Colonic mucosa (tissue), 4 donors: ENCODE measurements at regions not wholly inside any gene's neighbourhood (a gene's known extent, or its start where the extent isn't known, plus 50 kb on each side); places are given as distances from the start of the nearest gene placed in this dataset.

ENCODE experiments used
- DNase-seq: peaks from one replicate; pipeline ENCODE4 v3.0.0-alpha.2; 2020
- H3K27ac ChIP-seq: fragments of 200-600 bp; one replicate; pipeline ENCODE4 v1.8.0; 2021
- H3K27me3 ChIP-seq: fragments of 200-600 bp; one replicate; pipeline ENCODE4 v1.8.0; 2021
- H3K36me3 ChIP-seq: fragments of 200-600 bp; one replicate; pipeline ENCODE4 v1.8.0; 2021
- H3K4me1 ChIP-seq: fragments of 200-600 bp; one replicate; pipeline ENCODE4 v1.8.0; 2021; ENCODE audit warnings: mild to moderate bottlenecking
- H3K4me3 ChIP-seq: fragments of 200-600 bp; one replicate; pipeline ENCODE4 v1.8.0; 2021
- H3K9ac ChIP-seq, 2 donors: one replicate each; pipeline ENCODE4 v1.7.0; 2013; ENCODE audit warnings: control low read depth in 2 of 2, low read depth in 2 of 2, low read length in 2 of 2
- H3K9me3 ChIP-seq: fragments of 200-600 bp; one replicate; pipeline ENCODE4 v1.8.0; 2021
- intact Hi-C: fragments of 100-400 bp; cut with DNase I; formaldehyde crosslinking; loops from one replicate; pipeline ENCODE4 v1.14.1; 2022
- TF ChIP-seq, protein P1 (sequence below): fragments of 200-600 bp; IDR thresholded peaks from one replicate; pipeline ENCODE4 v1.8.0; 2022; ENCODE audit warnings: antibody characterized with exemption, mild to moderate bottlenecking
- donor health status: healthy.
- donor health status: DM: no; HTN: no; CAD: no.
- donor health status: DM: no; HTN: no; CAD: no.

GRCh38 chr6:155939253-155939652, 483.6 kb upstream of the NOX3 start:
- no peaks in the 10 kb centered on the region for H3K36me3 ChIP-seq
- TF ChIP-seq, protein P1, sequence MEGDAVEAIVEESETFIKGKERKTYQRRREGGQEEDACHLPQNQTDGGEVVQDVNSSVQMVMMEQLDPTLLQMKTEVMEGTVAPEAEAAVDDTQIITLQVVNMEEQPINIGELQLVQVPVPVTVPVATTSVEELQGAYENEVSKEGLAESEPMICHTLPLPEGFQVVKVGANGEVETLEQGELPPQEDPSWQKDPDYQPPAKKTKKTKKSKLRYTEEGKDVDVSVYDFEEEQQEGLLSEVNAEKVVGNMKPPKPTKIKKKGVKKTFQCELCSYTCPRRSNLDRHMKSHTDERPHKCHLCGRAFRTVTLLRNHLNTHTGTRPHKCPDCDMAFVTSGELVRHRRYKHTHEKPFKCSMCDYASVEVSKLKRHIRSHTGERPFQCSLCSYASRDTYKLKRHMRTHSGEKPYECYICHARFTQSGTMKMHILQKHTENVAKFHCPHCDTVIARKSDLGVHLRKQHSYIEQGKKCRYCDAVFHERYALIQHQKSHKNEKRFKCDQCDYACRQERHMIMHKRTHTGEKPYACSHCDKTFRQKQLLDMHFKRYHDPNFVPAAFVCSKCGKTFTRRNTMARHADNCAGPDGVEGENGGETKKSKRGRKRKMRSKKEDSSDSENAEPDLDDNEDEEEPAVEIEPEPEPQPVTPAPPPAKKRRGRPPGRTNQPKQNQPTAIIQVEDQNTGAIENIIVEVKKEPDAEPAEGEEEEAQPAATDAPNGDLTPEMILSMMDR = no peak
- H3K9ac ChIP-seq = no peak overlapping the region
- no peaks in the 10 kb centered on the region for H3K9me3 ChIP-seq
- no peaks in the 10 kb centered on the region for H3K27me3 ChIP-seq
- intact Hi-C loops = no loop called here
- no peak for DNase-seq
- H3K27ac ChIP-seq = no peak overlapping the region
- no peaks in the 10 kb centered on the region for H3K4me1 ChIP-seq
- H3K4me3 ChIP-seq = no peak overlapping the region

- intact Hi-C loops = no loop called here
- H3K4me3 ChIP-seq = no peak overlapping the region
Observed at GRCh38 chr6:155936551-155936950, 480.9 kb upstream of the NOX3 start.

GRCh38 chr6:155936127-155936526, 480.5 kb upstream of the NOX3 start:
- TF ChIP-seq, protein P1 = no peak
- H3K4me1 ChIP-seq = no peaks in the 10 kb centered on the region
- no peak overlapping the region for H3K9ac ChIP-seq
- no peak overlapping the region for H3K4me3 ChIP-seq
- no peaks in the 10 kb centered on the region for H3K36me3 ChIP-seq
- no peaks in the 10 kb centered on the region for H3K27me3 ChIP-seq
- no peak overlapping the region for H3K27ac ChIP-seq
- intact Hi-C loops = no loop called here
- DNase-seq = no peak
- no peaks in the 10 kb centered on the region for H3K9me3 ChIP-seq

More at GRCh38 chr6:155936551-155936950, 480.9 kb upstream of the NOX3 start:
- no peak overlapping the region for H3K9ac ChIP-seq
- H3K36me3 ChIP-seq = no peaks in the 10 kb centered on the region
- H3K27ac ChIP-seq = no peak overlapping the region
- no peaks in the 10 kb centered on the region for H3K27me3 ChIP-seq
- no peaks in the 10 kb centered on the region for H3K4me1 ChIP-seq
- no peaks in the 10 kb centered on the region for H3K9me3 ChIP-seq
- TF ChIP-seq, protein P1 = no peak
- DNase-seq = no peak

DNA sequence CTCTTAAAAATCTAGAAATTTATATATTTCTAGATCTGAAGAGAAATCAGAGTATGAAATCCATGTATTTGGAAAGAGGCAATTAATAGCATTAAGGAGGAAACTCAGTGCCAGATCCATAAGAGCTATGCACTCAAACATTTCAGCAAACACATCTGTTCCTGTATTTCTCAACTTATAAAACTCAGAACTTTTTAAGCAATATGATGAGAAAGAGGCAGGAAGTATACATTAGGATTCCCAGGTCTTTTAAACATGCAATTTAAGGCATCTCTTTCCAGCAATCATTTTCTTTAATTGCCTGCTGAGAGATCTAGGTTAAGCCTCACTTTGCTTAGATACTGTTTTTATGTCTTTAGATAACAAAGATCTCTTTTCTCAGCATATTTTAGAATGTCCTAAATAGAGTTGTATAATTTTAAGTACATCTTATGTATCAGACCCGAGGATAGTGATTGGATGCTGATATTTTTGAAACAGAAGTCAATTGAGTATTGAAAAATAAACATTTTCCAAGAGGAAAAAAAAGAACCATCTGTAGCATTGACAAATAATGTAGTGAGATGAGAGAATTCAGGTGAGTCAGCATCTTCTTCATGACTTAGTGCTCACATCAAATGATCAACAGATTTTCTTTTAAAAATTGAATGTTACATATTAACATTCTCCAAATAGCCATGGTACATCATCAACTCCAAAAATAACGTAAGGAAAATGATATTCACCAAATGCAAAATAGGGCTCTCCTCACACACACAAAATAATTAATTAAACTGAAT, 461.4 kb upstream of the NOX3 start:
- TF ChIP-seq, protein P1 = no peak
- no peak for DNase-seq
- no peaks in the 10 kb centered on the region for H3K4me1 ChIP-seq
- H3K27me3 ChIP-seq = no peaks in the 10 kb centered on the region
- H3K9ac ChIP-seq = no peak overlapping the region
- intact Hi-C loops = no loop called here
- H3K36me3 ChIP-seq = no peaks in the 10 kb centered on the region
- no peak overlapping the region for H3K27ac ChIP-seq
- no peak overlapping the region for H3K4me3 ChIP-seq
- no peaks in the 10 kb centered on the region for H3K9me3 ChIP-seq

GRCh38 chr6:155915651-155916050, 460.0 kb upstream of the NOX3 start:
- intact Hi-C loops = no loop called here

More at GRCh38 chr6:155915651-155916050, 460.0 kb upstream of the NOX3 start:
- no peaks in the 10 kb centered on the region for H3K4me1 ChIP-seq
- no peak overlapping the region for H3K27ac ChIP-seq
- TF ChIP-seq, protein P1 = no peak
- no peak overlapping the region for H3K9ac ChIP-seq
- no peak overlapping the region for H3K4me3 ChIP-seq
- no peaks in the 10 kb centered on the region for H3K36me3 ChIP-seq
- DNase-seq = no peak
- no peaks in the 10 kb centered on the region for H3K27me3 ChIP-seq
- no peaks in the 10 kb centered on the region for H3K9me3 ChIP-seq
